ENCODE measurements at regions not wholly inside any gene's neighbourhood (a gene's known extent, or its start where the extent isn't known, plus 50 kb on each side); places are given as distances from the start of the nearest gene placed in this dataset.

GRCh38 chr6:129778793-129779192 lies 68.8 kb upstream of the ARHGAP18 start:
- no peak for DNase-seq (ENCODE audit: low read depth in 4 of 4, low spot score in 3 of 4)

DNA sequence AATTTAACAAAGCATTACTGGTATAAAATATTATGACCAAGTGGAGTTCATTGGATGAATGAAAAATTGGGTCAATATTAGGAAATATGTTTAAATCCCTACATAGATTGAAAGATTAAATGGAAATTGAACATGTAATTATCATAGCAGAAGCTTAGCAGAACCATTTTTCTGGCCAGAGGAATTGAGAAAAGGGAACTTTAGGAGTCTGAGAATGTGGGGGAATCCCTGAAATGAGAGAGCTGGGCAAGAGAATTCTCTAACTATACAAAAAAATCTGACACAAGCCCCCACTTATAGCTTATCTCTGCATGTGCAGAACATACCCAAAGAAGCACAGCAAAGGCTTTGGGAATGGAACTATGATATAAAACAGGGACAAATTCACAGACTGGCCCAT lies 67.4 kb upstream of the ARHGAP18 start:
- no peak for DNase-seq (ENCODE audit: low read depth in 4 of 4, low spot score in 3 of 4)

- no peak for DNase-seq (ENCODE audit: low read depth in 4 of 4, low spot score in 3 of 4)
Measured at GRCh38 chr6:129776542-129777330, 66.8 kb upstream of the ARHGAP18 start.

- peak; percentile 48 to 59 (median 52) for DNase-seq (ENCODE audit: low read depth in 4 of 4, low spot score in 3 of 4)
Measured at GRCh38 chr6:129774697-129775447, 64.9 kb upstream of the ARHGAP18 start.

- no peak for DNase-seq (ENCODE audit: low read depth in 4 of 4, low spot score in 3 of 4)
Measured at GRCh38 chr6:129773304-129773703, 63.3 kb upstream of the ARHGAP18 start.

DNA sequence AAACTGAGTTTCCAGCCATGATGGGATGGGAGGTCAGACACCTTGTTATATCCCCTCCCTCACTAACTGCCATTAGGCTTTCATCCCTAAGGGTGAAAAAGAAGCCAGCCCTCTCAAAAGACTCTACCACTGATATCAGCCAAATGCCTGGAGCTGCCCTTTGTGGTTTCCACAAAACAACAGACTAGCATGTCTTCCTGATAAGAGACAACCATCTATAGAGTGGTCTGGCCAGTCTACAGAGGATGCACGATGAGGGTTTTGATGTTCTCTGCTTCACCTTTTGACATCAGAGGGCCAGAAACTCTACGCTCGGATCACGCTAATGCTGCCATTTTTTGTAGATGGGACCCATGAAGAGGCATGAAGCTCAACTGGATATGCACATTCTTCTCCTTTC lies 61.7 kb upstream of the ARHGAP18 start:
- DNase-seq (ENCODE audit: low read depth in 4 of 4, low spot score in 3 of 4), result no peak

DNA sequence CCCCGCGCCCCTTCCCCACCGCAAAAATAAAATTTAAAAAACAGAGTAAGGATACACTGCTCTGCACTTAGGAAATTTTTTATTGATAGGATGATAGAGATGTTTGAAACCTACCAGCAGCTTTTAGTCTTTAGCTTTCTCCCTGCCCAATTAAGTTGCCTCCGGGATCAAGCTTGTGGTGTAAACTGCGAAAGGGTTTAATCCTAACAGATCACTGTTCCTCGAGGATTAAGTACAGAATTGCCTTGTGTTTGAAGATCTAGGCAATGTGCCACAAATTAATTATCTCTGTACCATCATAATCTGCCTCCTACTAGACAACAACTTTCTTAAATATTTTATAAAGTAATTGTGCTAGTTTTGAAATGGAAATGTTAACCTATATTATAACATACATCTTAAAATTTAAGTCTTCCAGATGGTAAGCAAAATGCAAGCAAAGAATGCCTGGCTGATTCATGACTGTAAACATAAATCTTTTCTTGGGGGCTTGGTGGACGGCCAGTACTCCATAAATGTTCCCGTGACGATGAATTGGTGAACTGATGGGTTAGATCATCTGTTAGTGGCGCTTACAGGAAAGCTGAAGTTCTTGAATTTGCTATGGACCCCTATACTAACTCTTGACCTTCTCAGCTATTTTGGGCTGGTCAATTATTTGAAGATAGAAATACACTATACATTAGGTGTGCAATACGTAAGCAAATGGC lies 58.0 kb upstream of the ARHGAP18 start:
- DNase-seq (ENCODE audit: low read depth in 4 of 4, low spot score in 3 of 4), result no peak

DNA sequence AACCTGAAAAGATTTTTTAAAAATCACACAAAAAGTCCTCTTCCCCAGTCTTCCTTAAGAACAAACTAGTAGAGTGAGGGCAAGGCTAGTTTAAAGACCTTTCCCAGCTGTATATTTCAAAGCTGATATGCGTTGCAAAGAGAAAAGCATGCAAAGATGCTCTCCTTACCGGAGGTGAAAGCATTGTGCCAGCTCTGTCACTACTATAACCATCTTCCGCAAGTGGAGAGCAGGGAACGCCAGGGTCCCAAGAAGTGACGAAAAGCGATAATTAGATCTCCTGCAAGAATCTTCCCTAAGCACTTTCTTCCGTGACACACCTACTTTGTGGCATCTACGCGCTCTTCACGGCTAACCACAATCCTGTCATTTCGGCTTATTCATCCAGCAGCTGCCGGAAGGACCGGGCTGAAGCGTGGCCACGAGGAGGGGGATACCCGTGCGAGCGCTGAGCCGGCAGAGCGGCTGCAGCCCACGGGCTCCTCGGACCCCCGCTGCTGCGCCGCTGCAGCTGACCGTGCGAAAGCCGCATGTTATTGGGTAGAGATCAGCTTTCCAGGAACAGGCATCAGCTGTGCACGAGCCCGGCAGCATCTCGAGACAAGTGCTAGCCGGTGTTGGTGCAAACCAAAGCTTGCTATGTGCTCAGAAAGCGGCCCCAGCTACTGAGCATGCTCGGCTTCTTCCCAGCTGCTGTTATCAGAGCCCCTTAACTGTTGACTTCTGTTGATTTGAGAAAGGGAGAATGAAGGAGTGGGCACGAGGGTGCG lies 57.2 kb upstream of the ARHGAP18 start:
- peak in 3 of 4 donors; percentile 31 to 51 (median 42) for DNase-seq (ENCODE audit: low read depth in 4 of 4, low spot score in 3 of 4)

DNA sequence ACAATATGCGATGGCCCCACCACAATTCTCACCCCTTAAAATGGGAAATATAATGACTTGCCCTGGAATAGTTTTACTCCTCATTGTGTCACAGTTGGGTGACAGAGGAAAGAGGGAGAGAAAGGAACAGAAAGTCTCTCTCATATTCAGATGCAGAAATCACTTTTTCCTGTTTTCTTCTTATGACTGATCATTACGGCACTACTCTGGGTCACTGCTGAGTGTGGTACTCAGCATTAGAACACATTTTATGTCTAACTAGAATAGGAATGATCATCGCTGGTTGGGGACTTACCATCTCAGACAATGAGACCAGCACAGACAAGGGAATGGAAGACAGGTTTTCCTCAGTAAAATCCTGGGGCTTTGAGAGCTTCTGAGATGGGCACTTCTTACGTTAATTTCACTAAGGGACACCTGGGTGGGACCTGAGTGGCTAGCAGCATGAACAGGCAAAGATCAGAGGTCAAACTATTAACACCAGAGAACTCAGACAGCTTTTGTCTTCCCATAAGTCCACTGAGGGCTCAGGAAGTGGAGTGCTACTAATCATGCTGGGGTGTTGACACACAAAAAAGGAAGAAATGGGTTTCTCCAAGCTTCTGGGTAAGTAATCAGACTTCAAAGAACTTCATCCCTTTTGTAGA lies 54.9 kb upstream of the ARHGAP18 start:
- DNase-seq (ENCODE audit: low read depth in 4 of 4, low spot score in 3 of 4), result no peak

DNA sequence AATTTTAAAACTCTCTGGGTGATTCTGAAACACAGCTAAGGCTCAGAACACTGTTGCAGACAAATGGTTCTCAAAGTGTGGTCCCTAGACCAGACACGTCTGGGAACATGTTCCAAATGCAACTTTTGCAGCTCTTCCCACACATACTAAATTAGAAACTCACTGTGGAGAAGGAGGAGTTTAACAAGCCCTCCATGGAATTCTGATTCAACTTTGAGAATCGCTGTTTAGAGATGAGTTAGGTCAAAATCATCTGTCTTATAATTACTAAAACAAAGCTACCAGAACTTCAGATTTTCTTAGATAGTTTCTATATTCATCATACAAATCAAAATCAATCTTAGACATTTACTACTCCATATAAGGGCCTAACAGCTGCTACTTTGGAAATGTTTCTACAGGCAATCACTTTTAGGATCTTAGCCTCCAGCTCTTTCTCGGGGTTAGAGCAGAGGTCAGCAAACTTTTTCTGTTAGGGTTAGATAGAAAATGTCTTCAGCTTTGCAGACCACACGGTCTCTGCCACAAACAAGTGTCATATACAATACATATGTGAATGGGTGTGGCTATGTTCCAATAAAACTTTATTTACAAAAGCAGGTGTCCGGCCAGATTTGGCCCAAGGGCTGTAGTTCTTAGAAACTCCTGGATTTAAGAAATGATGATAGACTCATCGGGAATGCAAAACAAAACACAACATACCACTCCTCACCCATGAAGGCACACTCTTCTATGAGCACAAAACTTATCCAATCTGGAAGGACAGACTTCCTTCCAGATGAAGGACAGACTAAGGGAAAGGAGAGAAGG lies 50.0 kb upstream of the ARHGAP18 start:
- DNase-seq (ENCODE audit: low read depth in 4 of 4, low spot score in 3 of 4), result no peak

All from right renal pelvis (tissue), 4 donors.